Heart left ventricle (tissue), 13 donors: ENCODE measurements at regions not wholly inside any gene's neighbourhood (a gene's known extent, or its start where the extent isn't known, plus 50 kb on each side); places are given as distances from the start of the nearest gene placed in this dataset.

Experiments used
- POLR2A ChIP-seq, 2 donors: fragments of 450-650 bp; IDR thresholded peaks; one replicate each; pipeline ENCODE4 v1.6.1; 2017; ENCODE audit warnings: antibody characterized with exemption in 2 of 2, mild to moderate bottlenecking in 2 of 2, moderate library complexity in 2 of 2
- TF ChIP-seq, protein P1 (sequence below), 12 donors: fragments of 200-600 bp; sonication (generic) in 4 of 12; IDR thresholded peaks; one replicate each; pipeline versions ENCODE4 v1.5.0 to v1.8.0; 2018 to 2022; ENCODE audit warnings: antibody characterized with exemption in 12 of 12, mild to moderate bottlenecking in 5 of 12
- donor health status: ischemic (EF 13 %, LVEDD 7.1; RV severe dilation, severe dysfunction).
- donor health status: DM: no; HTN: yes; CAD: no.
- donor health status: DM: no; HTN: no; CAD: no.
- donor health status: ischemic (EF 25% LVEDD 6.9; RV normal size, moderate dysfunction).
- donor health status: ischemic (EF 25% LVEDD 5.7; RV mildly dilated, moderate dysfunction).
- donor health status: ischemic (EF 35%, LVEDD 5.7; RV mildly dilated, moderate dysfunction).
- donor health status: nonischemic (EF 11% LVEDD 7.7; RV severe dilation, severe dysfunction).
- donor health status: DM: yes; HTN: yes; CAD: no.
- donor health status: PGD.
- donor health status: ischemic (EF 29% LVEDD 5.4; RV normal size, mild dysfunction).
- donor health status: nonischemic (EF 23%, LVEDD 6.1; RV moderate dilation, normal function).

GRCh38 chr16:47903470-47903869, 252.3 kb downstream of the ABCC12 start:
- TF ChIP-seq POLR2A (IDR thresholded peaks at IDR 0.05): no peak
- TF ChIP-seq, protein P1, sequence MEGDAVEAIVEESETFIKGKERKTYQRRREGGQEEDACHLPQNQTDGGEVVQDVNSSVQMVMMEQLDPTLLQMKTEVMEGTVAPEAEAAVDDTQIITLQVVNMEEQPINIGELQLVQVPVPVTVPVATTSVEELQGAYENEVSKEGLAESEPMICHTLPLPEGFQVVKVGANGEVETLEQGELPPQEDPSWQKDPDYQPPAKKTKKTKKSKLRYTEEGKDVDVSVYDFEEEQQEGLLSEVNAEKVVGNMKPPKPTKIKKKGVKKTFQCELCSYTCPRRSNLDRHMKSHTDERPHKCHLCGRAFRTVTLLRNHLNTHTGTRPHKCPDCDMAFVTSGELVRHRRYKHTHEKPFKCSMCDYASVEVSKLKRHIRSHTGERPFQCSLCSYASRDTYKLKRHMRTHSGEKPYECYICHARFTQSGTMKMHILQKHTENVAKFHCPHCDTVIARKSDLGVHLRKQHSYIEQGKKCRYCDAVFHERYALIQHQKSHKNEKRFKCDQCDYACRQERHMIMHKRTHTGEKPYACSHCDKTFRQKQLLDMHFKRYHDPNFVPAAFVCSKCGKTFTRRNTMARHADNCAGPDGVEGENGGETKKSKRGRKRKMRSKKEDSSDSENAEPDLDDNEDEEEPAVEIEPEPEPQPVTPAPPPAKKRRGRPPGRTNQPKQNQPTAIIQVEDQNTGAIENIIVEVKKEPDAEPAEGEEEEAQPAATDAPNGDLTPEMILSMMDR (IDR thresholded peaks at IDR 0.05): no peak
